KOPT-K1 (cell line): ENCODE measurements at regions not wholly inside any gene's neighbourhood (a gene's known extent, or its start where the extent isn't known, plus 50 kb on each side); places are given as distances from the start of the nearest gene placed in this dataset.

Source experiments
- H3K27ac ChIP-seq: fragments of 200-600 bp; sonication (generic); 2 replicates; pipeline ENCODE4 v1.5.1; 2016; ENCODE audit warnings: antibody characterized with exemption, mild to moderate bottlenecking, low read depth, low read length; ENCODE audit not compliant: poor library complexity, severe bottlenecking
- H3K36me3 ChIP-seq: fragments of 200-600 bp; sonication (generic); 2 replicates; pipeline ENCODE4 v1.5.1; 2017; ENCODE audit warnings: antibody characterized with exemption, mild to moderate bottlenecking, low read length, moderate library complexity; ENCODE audit not compliant: insufficient read depth
- H3K9me3 ChIP-seq: fragments of 200-600 bp; sonication (generic); 2 replicates; pipeline ENCODE4 v1.5.1; 2017; ENCODE audit warnings: antibody characterized with exemption, low read length, mild to moderate bottlenecking; ENCODE audit not compliant: insufficient read depth, poor library complexity, severe bottlenecking

DNA sequence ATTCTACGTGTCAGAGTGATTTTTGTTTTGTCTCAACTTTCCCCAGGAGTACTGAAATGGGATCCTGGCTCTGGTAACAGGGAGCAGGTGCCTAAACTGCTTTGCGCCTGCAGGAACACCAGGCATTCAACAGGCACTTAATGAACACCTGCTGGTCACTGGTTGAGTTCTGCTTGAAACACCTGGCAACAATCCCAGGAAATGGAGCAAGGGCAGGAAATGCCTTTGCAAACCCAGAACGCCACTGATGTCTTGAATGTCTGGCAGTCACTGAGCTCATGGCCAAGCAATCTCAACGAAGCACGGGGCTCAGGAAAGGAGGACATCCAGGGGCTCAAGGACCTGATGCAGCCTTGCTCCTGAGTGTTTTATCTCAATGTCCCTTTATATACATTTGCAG, 360.0 kb upstream of the RAB6C start:
- Histone ChIP-seq H3K36me3 (no peaks in the 10 kb centered on the region), H3K9me3 (no peaks in the 10 kb centered on the region), H3K27ac (no peak overlapping the region)

DNA sequence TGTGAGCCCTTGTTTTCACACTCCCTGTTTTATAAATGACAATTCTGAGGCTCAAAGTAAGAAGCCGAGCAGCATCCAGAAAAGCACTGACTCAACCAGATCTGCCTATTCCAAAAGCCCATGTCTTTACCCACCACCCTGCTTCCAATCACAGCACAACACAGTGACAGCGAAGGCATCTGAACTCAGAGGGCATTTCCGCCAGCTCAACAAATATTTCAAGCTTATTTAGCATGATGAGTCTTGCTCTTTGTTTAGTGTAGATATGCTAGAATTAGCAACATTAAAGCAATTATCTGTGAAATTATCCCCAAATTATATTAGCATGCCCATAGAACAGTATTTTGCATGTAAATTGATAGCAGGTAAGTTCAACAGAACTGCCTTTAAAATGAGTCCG, 359.1 kb upstream of the RAB6C start:
- no peaks in the 10 kb centered on the region for H3K36me3 ChIP-seq
- no peak overlapping the region for H3K27ac ChIP-seq
- no peaks in the 10 kb centered on the region for H3K9me3 ChIP-seq

DNA sequence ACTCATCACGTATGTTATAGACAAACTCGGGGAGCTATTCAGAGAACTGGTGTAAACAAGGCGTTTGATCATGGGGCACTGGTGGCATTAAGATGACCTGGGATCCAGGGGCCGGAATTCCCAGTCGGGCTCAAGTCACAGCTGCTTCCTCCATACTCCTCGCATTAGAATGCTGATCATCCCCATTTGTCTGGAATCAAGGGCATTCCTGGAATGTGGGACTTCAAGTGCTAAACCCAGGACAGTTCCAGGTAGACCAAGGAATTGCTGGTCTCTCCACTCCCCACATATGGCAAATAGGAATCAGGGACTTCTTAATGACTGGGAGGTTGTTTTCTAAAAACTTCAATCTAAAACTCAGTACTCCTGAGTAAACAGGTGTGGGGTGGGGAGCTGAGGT, 355.7 kb upstream of the RAB6C start:
- no peak overlapping the region for H3K27ac ChIP-seq
- H3K9me3 ChIP-seq: no peaks in the 10 kb centered on the region
- H3K36me3 ChIP-seq: no peaks in the 10 kb centered on the region

DNA sequence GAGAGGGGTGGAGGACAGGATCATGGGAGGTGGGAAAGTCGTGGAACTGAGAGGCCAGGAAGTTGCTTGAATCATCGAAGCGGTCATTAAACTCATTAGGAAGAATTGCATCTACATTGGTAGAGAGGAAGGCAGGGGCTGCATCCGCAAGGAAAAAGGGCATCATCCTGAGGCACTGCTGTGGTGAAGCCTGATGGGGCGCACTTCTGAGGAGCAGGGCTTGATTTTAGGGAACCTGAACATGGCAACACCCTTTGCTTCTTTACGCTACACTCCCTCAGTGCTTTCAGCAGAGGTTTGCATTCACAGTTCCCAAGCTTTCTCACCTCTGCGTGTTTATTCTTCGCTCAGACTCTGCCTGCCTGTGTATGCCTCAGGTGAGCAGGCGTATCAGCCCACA, 352.0 kb upstream of the RAB6C start:
- no peaks in the 10 kb centered on the region for H3K9me3 ChIP-seq
- no peak overlapping the region for H3K27ac ChIP-seq
- no peaks in the 10 kb centered on the region for H3K36me3 ChIP-seq

DNA sequence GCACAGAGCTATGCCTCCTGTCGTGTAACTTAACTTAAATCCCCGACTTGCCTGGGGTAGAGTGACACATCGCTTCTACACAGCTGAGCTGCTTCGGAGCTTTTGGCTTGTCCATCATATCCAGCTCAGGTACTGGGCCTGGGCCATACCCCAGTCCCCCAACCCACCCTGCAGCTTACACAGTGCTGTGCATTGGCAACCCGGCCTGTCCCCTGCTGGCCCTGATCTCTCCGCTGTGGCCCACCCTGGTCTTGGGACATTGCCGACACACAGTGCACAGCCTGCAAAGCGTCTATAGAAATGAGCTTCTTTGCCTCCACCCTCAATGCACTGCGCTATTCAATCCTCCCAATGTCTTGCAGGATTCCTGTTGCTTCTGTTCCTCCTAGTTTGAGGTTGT, 342.8 kb upstream of the RAB6C start:
- Histone ChIP-seq H3K36me3 (no peaks in the 10 kb centered on the region), H3K27ac (no peak overlapping the region), H3K9me3 (no peaks in the 10 kb centered on the region)

DNA sequence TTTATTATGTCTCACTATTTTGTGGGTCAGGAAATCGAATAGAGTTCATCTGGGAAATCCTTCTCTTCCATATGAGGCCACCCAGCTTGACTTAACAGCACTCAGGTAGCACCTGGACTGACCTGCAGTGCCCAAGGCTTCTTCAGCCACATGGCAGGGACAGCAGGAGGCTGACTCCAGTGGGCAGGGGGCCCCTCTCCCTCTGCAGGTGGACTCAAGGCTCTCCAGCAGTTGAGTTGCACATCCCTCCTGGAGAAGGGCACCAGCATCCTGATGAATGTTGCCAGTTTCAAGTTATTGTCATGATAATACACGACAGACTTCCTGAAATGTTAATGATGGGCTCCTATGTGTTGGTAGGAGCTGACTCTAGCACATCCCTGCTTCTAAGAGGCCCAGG, 338.1 kb upstream of the RAB6C start:
- Histone ChIP-seq H3K36me3 (no peaks in the 10 kb centered on the region), H3K9me3 (no peaks in the 10 kb centered on the region), H3K27ac (no peak overlapping the region)

DNA sequence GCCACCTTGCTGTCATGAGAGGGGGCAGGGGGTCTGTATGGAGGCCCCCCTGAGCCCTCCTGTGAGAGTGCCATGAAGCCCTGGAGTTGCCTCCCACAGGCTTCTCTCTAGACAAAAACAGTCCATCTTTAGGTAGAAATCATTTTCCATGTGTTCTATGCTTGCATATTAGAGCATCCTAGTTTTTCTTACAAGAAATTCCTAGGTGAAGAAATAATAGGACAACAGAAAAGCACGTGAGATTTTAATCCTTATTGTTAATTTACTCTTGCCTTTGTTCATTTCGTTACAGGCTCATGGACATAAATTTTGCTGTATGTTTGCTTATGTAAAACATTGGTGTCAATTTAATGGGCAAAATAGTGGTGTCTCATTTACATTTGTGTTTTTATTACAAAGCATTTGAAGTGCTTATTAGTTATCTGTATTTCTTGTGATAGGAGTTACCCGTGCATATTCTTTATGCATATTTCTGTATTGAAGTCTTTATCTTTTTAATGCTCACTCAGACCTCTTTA, 336.9 kb upstream of the RAB6C start:
- Histone ChIP-seq H3K36me3 (no peaks in the 10 kb centered on the region), H3K9me3 (no peaks in the 10 kb centered on the region), H3K27ac (no peak overlapping the region)

DNA sequence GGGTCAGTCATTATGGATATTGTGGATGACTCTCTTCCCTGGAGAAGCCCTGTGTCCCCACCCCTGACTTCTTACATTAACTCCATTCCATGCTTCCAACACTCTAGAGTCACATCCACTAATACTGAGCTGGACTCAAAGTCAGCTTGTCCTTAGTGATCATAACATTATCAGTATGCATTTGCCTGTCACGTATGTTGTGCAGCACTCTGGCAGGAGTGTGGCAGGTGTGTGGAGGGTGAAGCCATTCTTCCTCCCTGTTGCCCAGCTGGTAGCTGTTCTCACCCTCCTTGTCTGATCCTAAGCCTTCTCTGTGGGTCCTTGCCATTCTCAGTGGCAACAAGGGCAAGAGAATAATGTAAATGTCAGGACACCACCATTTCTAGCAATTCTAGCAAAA, 334.1 kb upstream of the RAB6C start:
- Histone ChIP-seq H3K9me3 (no peaks in the 10 kb centered on the region), H3K27ac (no peak overlapping the region), H3K36me3 (no peaks in the 10 kb centered on the region)

DNA sequence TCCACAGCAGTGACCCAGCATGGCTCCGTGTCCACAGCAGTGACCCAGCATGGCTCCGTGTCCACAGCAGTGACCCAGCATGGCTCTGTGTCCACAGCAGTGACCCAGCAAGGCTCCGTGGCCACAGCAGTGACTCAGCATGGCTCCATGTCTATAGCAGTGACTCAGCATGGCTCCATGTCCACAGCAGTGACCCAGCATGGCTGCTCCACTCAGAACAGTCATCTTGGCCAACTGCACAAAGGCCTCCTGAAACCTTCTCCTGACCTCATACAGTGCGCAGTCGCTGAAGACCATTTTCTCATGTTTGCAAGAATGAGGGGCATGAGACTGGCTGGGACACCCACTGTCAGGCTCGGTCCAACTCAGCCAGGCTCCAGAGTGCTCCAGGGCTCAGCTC, 333.4 kb upstream of the RAB6C start:
- Histone ChIP-seq H3K27ac (no peak overlapping the region), H3K9me3 (no peaks in the 10 kb centered on the region), H3K36me3 (no peaks in the 10 kb centered on the region)

DNA sequence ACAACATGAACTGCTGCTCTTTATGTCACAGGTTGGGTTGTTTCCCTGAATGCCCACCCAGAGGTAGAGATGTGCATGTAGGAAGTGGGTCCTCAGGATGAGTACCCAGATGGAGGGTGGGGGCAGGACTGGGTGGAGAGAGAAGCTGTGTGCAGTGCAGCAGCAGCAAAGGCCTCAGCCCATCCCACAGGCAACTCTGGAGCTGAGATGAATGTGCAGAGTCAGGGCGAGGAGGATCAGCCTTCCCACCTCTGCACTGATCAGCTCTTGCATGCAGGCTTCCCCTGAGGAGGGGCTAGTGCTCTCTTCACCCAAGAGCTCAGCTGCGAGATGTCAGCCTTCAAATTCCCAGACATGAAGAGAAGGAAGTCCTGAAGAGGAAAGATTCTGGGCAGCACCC, 326.2 kb upstream of the RAB6C start:
- no peak overlapping the region for H3K27ac ChIP-seq
- H3K9me3 ChIP-seq: no peaks in the 10 kb centered on the region
- no peaks in the 10 kb centered on the region for H3K36me3 ChIP-seq

DNA sequence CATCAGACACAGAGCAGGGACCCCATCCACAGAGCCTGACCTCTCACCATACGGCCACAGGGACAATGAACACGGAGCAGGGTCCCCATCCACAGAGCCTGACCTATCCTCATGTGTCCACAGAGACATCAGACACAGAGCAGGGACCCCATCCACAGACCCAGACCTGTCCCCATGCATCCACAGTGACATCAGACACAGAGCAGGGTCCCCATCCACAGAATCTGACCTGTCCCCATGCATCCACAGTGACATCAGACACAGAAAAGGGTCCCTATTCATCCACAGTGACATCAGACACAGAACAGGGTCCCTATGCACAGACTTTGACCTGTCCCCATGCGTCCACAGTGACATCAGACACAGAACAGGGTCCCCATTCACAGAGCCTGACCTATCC, 325.1 kb upstream of the RAB6C start:
- H3K9me3 ChIP-seq: no peaks in the 10 kb centered on the region
- no peak overlapping the region for H3K27ac ChIP-seq
- H3K36me3 ChIP-seq: no peaks in the 10 kb centered on the region

DNA sequence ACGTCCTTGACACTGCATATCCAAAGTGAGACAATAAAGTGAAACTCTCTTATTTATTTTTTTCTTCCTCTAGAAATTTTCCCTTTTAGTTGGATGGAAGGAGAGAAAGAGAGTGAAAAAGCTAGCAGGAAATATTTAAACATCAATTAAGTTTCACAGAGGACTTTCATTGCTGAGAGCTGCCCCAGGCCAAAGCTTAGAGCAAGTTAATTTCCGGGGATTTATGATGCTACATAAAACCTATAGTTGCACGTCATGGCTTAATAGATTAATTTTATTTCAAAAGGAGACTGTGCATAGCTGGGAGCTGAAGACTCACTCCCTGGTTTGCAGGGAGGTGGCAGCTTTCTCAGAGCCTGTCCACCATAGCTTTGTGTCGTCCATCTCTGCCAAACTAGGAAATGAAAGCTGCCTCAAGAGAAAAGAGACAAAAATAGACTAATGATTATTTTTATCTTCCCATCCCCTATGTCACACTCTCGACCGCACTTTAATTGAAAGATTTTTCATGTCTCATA, 323.3 kb upstream of the RAB6C start:
- Histone ChIP-seq H3K27ac (no peak overlapping the region), H3K36me3 (no peaks in the 10 kb centered on the region), H3K9me3 (no peaks in the 10 kb centered on the region)

DNA sequence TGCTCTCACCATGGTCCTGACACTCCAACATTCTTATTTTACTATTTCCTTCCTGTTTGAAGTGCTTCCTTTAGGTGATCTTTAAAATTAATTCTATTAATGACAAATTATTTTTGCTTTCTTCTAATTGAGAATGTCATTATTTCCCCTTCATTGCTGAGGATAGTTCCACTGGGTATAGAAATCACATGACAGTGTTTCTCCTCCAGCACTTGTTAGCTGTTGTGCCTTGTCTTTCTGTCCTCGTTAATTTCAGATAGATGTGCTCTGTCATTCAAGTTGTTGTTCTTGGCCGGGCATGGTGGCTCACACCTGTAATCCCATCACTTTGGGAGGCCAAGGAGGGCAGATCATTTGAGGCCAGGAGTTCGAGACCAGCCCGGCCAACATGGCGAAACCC, 321.0 kb upstream of the RAB6C start:
- Histone ChIP-seq H3K36me3 (no peaks in the 10 kb centered on the region), H3K27ac (no peak overlapping the region), H3K9me3 (no peaks in the 10 kb centered on the region)

DNA sequence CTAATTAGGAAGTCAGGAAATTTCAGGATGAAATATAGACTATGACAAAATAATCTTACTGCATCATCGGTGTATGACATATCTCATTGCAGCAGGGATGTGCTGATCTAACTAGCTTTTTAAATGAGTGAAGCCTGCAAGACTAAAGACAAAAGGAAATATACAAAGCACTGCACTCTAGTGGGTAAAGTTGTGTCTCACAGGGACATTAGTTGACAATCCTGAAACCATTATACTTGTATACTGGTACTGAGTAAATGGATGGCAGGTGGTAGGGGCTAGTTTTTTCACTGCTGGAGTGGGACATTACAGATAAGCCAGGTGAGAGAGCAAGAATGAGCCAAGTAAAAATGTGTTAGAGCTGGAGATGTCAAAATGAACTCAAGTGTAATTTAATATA, 317.5 kb upstream of the RAB6C start:
- H3K36me3 ChIP-seq: no peaks in the 10 kb centered on the region

DNA sequence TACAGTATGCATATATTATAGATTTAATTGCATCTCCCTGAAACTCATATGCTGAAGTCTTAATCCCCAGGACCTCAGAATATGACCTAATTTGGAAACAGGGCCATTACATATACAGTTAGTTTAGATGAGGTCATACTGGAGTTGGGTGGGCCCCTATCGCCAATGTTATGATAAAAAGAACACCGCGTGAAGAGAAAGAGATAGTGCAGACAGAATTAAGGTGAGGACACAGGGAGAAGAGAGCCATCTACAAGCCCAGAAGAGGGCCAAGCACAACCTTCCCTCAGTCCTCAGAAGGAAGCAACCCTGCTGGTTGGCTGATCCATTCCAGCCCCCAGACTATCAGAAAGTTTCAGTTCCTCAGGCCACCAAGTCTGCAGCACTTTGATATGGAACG, 311.9 kb upstream of the RAB6C start:
- H3K36me3 ChIP-seq: no peaks in the 10 kb centered on the region
- H3K9me3 ChIP-seq: no peaks in the 10 kb centered on the region

More for the DNA sequence above, 317.5 kb upstream of the RAB6C start:
- no peaks in the 10 kb centered on the region for H3K9me3 ChIP-seq
- no peak overlapping the region for H3K27ac ChIP-seq

DNA sequence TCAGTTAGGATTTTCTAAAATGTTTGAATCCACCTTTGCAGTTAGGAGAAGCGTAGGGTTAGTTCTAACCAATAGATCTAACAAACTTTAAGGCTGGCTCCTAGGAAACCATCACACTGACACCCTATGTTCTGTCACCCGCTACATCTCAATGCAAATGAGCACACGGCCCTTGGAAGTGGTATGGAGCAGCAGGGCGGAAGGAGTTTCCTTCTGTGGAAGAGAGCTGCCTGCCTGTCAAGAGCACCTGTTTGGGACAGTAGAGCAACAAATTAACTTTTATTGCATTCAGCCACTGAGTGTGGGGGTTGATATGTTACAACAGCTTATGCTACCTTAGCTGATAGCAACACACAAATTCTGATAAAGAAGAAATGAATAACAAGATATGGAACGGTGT, 306.9 kb upstream of the RAB6C start:
- Histone ChIP-seq H3K36me3 (no peaks in the 10 kb centered on the region), H3K9me3 (no peaks in the 10 kb centered on the region), H3K27ac (no peak overlapping the region)

More for the DNA sequence above, 311.9 kb upstream of the RAB6C start:
- no peak overlapping the region for H3K27ac ChIP-seq

DNA sequence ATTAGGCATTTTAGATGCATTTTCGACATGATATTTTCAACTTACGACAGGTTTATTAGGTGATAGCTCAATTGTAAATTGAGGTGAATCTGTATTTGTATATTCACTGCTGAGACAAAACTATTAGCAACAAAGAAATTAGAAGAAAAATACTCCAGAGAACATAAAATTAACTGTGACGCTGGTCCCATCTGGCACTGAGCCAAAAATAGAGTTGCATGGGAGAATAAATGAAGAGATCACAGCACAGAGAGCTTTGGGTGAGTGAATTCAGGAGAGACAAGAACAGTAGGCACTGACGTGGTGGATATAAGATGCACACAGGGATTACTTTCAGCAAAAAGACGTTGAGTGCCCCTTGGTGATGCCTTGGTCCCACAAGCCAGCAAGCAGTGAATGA, 306.2 kb upstream of the RAB6C start:
- Histone ChIP-seq H3K36me3 (no peaks in the 10 kb centered on the region), H3K27ac (no peak overlapping the region), H3K9me3 (no peaks in the 10 kb centered on the region)
